GM12878 (cell line): ENCODE measurements at regions not wholly inside any gene's neighbourhood (a gene's known extent, or its start where the extent isn't known, plus 50 kb on each side); places are given as distances from the start of the nearest gene placed in this dataset.

ENCODE experiments used
- ATAC-seq: fragments of 200-7000 bp; cut with Tn5 transposase; 3 replicates; pipeline ENCODE4 v1.9.1; 2020; ENCODE audit warnings: mild to moderate bottlenecking, moderate library complexity
- BruUV-seq: library from RNA; stranded (reverse); fragments of 400-500 nt; replicated peaks from 2 replicates; lab custom pipeline; 2021; lab: Mats Ljungman, UMichigan
- CTCF ChIA-PET: fragments of 300-600 bp; sonication (Branson Sonifier 250); formaldehyde crosslinking; extraction: SDS; loops from one replicate; lab custom pipeline; 2021; ENCODE audit warnings: inconsistent platforms; lab: Yijun Ruan, JAX
- POLR2A ChIA-PET: fragments of 350-600 bp; formaldehyde crosslinking; extraction: SDS; loops from one replicate; lab custom pipeline; 2021; ENCODE audit warnings: inconsistent platforms; lab: Charles Lee
- RAD21 ChIA-PET: fragments of 300-600 bp; sonication (Branson Sonifier 250); formaldehyde crosslinking; loops from one replicate; lab custom pipeline; 2023; ENCODE audit warnings: antibody characterized with exemption; ENCODE audit not compliant: unreplicated experiment; lab: Charles Lee
- SMC1A ChIA-PET: fragments of 300-600 bp; sonication (Branson Sonifier 250); formaldehyde crosslinking; loops from one replicate; lab custom pipeline; 2023; ENCODE audit not compliant: unreplicated experiment, uncharacterized antibody; lab: Charles Lee
- DNase-seq: peaks from one replicate; pipeline ENCODE4 v3.0.0-alpha.2; 2011; ENCODE audit warnings: low read depth, low spot score
- FAIRE-seq: peaks from 3 replicates; lab custom pipeline; 2011; peaks lifted over from hg19 to GRCh38; lab: Jason Lieb, UNC
- H2AFZ ChIP-seq: 2 replicates; pipeline ENCODE4 v1.6.0; 2011; ENCODE audit warnings: low read depth, low read length, control low read depth; ENCODE audit not compliant: control insufficient read depth
- H3K27ac ChIP-seq: 2 replicates; pipeline ENCODE4 v1.5.1; 2011; ENCODE audit warnings: control low read depth; ENCODE audit not compliant: control insufficient read depth, insufficient read depth
- H3K27me3 ChIP-seq, 2 experiments: replicated peaks in 1 of 2; 2 replicates each; pipeline versions ENCODE4 v1.6.0 to v1.6.1; 2011; ENCODE audit warnings: low read length in 1 of 2; ENCODE audit not compliant: control insufficient read depth in 2 of 2, insufficient read depth in 2 of 2
- H3K36me3 ChIP-seq, 2 experiments: 2 replicates each; pipeline ENCODE4 v1.5.1; 2011; ENCODE audit warnings: low read length in 1 of 2; ENCODE audit not compliant: control insufficient read depth in 2 of 2, insufficient read depth in 2 of 2
- H3K4me1 ChIP-seq: 2 replicates; pipeline ENCODE4 v1.6.1; 2011; ENCODE audit warnings: mild to moderate bottlenecking, low read length, moderate library complexity, mixed read lengths; ENCODE audit not compliant: control insufficient read depth, insufficient read depth
- H3K4me2 ChIP-seq: 2 replicates; pipeline ENCODE4 v1.6.0; 2011; ENCODE audit warnings: control low read depth; ENCODE audit not compliant: control insufficient read depth, insufficient read depth
- H3K4me3 ChIP-seq: fragments of 200-600 bp; sonication (generic); 2 replicates; pipeline ENCODE4 v1.5.1; 2016
- H3K79me2 ChIP-seq: 2 replicates; pipeline ENCODE4 v1.6.0; 2011; ENCODE audit warnings: low read length; ENCODE audit not compliant: control insufficient read depth, insufficient read depth
- H3K9ac ChIP-seq: 2 replicates; pipeline ENCODE4 v1.8.0; 2011; ENCODE audit warnings: low read length, control low read depth, mixed read lengths; ENCODE audit not compliant: control insufficient read depth, insufficient read depth
- H3K9me3 ChIP-seq: replicated peaks from 3 replicates; pipeline ENCODE4 v1.5.1; 2011; ENCODE audit warnings: mild to moderate bottlenecking, low read length; ENCODE audit not compliant: control insufficient read depth, insufficient read depth
- H4K20me1 ChIP-seq: 2 replicates; pipeline ENCODE4 v1.6.0; 2011; ENCODE audit not compliant: control insufficient read depth, insufficient read depth
- BCL11A ChIP-seq: IDR thresholded peaks from 2 replicates; pipeline ENCODE4 v1.6.1; 2011; ENCODE audit warnings: low read depth, low read length
- MTA3 ChIP-seq: IDR thresholded peaks from 2 replicates; pipeline ENCODE4 v1.6.1; 2012; ENCODE audit warnings: low read length, inconsistent platforms, borderline replicate concordance
- REST ChIP-seq: IDR thresholded peaks from 2 replicates; pipeline ENCODE4 v1.6.1; 2012; ENCODE audit warnings: mild to moderate bottlenecking, low read depth, low read length
- RFX5 ChIP-seq: IDR thresholded peaks from 2 replicates; pipeline ENCODE4 v1.6.1; 2011; ENCODE audit warnings: low read depth, low read length, improper control_type of control experiment
- whole genome bisulfite sequencing: methylation state at CpG from one replicate; pipeline ENCODE4 v1.1.6; 2016; ENCODE audit warnings: low lambda C conversion rate; ENCODE audit not compliant: insufficient replicate concordance, insufficient coverage; ENCODE audit errors: missing lambda C conversion rate; 5-methylcytosine and 5-hydroxymethylcytosine counted together
- in situ Hi-C: fragments of 300-500 bp; cut with MboI; formaldehyde crosslinking; loops from 9 replicates; pipeline ENCODE4 v1.14.3; 2018; ENCODE audit warnings: mixed read lengths
- intact Hi-C: fragments of 100-400 bp; cut with micrococcal nuclease; formaldehyde crosslinking; loops from one replicate; pipeline ENCODE4 v1.14.2; 2022; ENCODE audit not compliant: unreplicated experiment

- no peak overlapping the region for H3K4me3 ChIP-seq
- H3K9me3 ChIP-seq: no peaks in the 10 kb centered on the region
- no peaks in the 10 kb centered on the region for H3K4me1 ChIP-seq
- FAIRE-seq (no peak), ATAC-seq (no peak), DNase-seq (no peak)
- 2% methylated on average over 5 of the region's 5 CpGs for WGBS
- ChIA-PET POLR2A (no interaction called here), RAD21 (no interaction called here), SMC1A (no interaction called here), CTCF (no interaction called here)
- H4K20me1 ChIP-seq: no peaks in the 10 kb centered on the region
- H3K79me2 ChIP-seq: no peaks in the 10 kb centered on the region
- BruUV-seq: no TSS peak
- no peak overlapping the region for H2AFZ ChIP-seq
- no peak overlapping the region for H3K27ac ChIP-seq
- intact Hi-C loops: no loop called here
- H3K27me3 ChIP-seq: peaks cover under 1 to 2% of the 10 kb centered on the region in 2 experiments; a peak in 2 of 4 replicates
- in situ Hi-C loops: no loop called here
- H3K9ac ChIP-seq: no peak overlapping the region
- TF ChIP-seq REST: no peak
- no peak for TF ChIP-seq BCL11A
- no peak for TF ChIP-seq RFX5
- TF ChIP-seq MTA3: no peak
- no peaks in the 10 kb centered on the region for H3K36me3 ChIP-seq
- no peak overlapping the region for H3K4me2 ChIP-seq
Observed at GRCh38 chr2:236745420-236746210, 176.0 kb downstream of the ACKR3 start.
